SK-N-SH (cell line): ENCODE measurements at regions not wholly inside any gene's neighbourhood (a gene's known extent, or its start where the extent isn't known, plus 50 kb on each side); places are given as distances from the start of the nearest gene placed in this dataset.

Source experiments
- CTCF ChIA-PET: fragments of 300-600, 350-600 bp; formaldehyde crosslinking; extraction: SDS; loops from one replicate; lab custom pipeline; 2021; lab: Yijun Ruan, JAX
- POLR2A ChIA-PET: fragments of 350-600 bp; sonication (Branson Sonifier 250); formaldehyde crosslinking; extraction: SDS; loops from one replicate; lab custom pipeline; 2020; ENCODE audit warnings: antibody characterized with exemption, inconsistent platforms; lab: Yijun Ruan, JAX
- DNase-seq: peaks from one replicate; pipeline ENCODE4 v3.0.0; 2012
- H2AFZ ChIP-seq: fragments of 200-600 bp; sonication (generic); 2 replicates; pipeline ENCODE4 v1.8.1; 2016; ENCODE audit warnings: antibody characterized with exemption, mild to moderate bottlenecking, low read depth
- H3F3A ChIP-seq: fragments of 200-600 bp; sonication (generic); replicated peaks from 2 replicates; pipeline ENCODE3; 2016; ENCODE audit warnings: antibody characterized with exemption, mild to moderate bottlenecking; ENCODE audit not compliant: insufficient read depth
- H3K27ac ChIP-seq, 2 experiments: fragments of 200-500 bp in 1 of 2; fragments of 200-600 bp in 1 of 2; sonication (Bioruptor generic) in 1 of 2; sonication (generic), shearing (Covaris generic) in 1 of 2; 2 replicates each; pipeline versions ENCODE4 v1.5.1 to v1.6.1; 2014 to 2016; ENCODE audit warnings: low read depth in 2 of 2, inconsistent platforms in 1 of 2, low read length in 1 of 2, mild to moderate bottlenecking in 1 of 2, mixed read lengths in 1 of 2
- H3K27me3 ChIP-seq: fragments of 200-600 bp; sonication (generic), shearing (Covaris generic); 2 replicates; pipeline ENCODE4 v1.6.1; 2016; ENCODE audit warnings: mixed run types; ENCODE audit not compliant: insufficient read depth
- H3K36me3 ChIP-seq, 2 experiments: fragments of 200-500 bp in 1 of 2; fragments of 200-600 bp in 1 of 2; sonication (Bioruptor generic) in 1 of 2; sonication (generic) in 1 of 2; replicated peaks in 1 of 2; 2 replicates each; pipeline versions ENCODE3 to v1.5.1; 2014 to 2016; ENCODE audit warnings: low read length in 1 of 2, mild to moderate bottlenecking in 1 of 2; ENCODE audit not compliant: insufficient read depth in 2 of 2, control insufficient read depth in 1 of 2
- H3K4me1 ChIP-seq, 2 experiments: fragments of 200-500 bp in 1 of 2; fragments of 200-600 bp in 1 of 2; sonication (Bioruptor generic) in 1 of 2; sonication (generic), shearing (Covaris generic) in 1 of 2; 2 replicates each; pipeline versions ENCODE4 v1.5.1 to v1.6.1; 2014 to 2016; ENCODE audit warnings: low read depth in 1 of 2, low read length in 1 of 2, mixed run types in 1 of 2; ENCODE audit not compliant: insufficient read depth in 2 of 2, control insufficient read depth in 1 of 2
- H3K4me2 ChIP-seq: fragments of 200-600 bp; sonication (generic), shearing (Covaris generic); 2 replicates; pipeline ENCODE4 v1.6.1; 2017; ENCODE audit warnings: mixed run types
- H3K4me3 ChIP-seq, 2 experiments: fragments of 200-500 bp in 1 of 2; fragments of 200-600 bp in 1 of 2; sonication (Bioruptor generic) in 1 of 2; sonication (generic), shearing (Covaris generic) in 1 of 2; 2 replicates each; pipeline versions ENCODE4 v1.5.1 to v1.8.1; 2014 to 2016; ENCODE audit warnings: low read depth in 2 of 2, inconsistent platforms in 1 of 2, low read length in 1 of 2, mild to moderate bottlenecking in 1 of 2, mixed read lengths in 1 of 2, moderate library complexity in 1 of 2
- H3K79me2 ChIP-seq: fragments of 200-600 bp; sonication (generic); 2 replicates; pipeline ENCODE4 v1.8.1; 2017; ENCODE audit warnings: mild to moderate bottlenecking; ENCODE audit not compliant: insufficient read depth
- H3K9ac ChIP-seq: fragments of 200-600 bp; sonication (generic); 2 replicates; pipeline ENCODE4 v1.6.1; 2017; ENCODE audit warnings: mixed run types
- H3K9me2 ChIP-seq: fragments of 200-600 bp; sonication (generic); 2 replicates; pipeline ENCODE4 v1.6.1; 2017; ENCODE audit warnings: mixed run types
- H3K9me3 ChIP-seq: fragments of 200-600 bp; sonication (generic); 2 replicates; pipeline ENCODE4 v1.6.1; 2017; ENCODE audit warnings: mixed run types, mild to moderate bottlenecking, moderate library complexity
- H4K20me1 ChIP-seq: fragments of 200-600 bp; sonication (generic); 2 replicates; pipeline ENCODE4 v1.6.1; 2017; ENCODE audit warnings: mild to moderate bottlenecking, mixed run types; ENCODE audit not compliant: insufficient read depth
- CHD2 ChIP-seq: fragments of 150-350 bp; IDR thresholded peaks from 2 replicates; pipeline ENCODE4 v1.6.1; 2018; ENCODE audit warnings: low read length; ENCODE audit not compliant: partially characterized antibody
- CTCF ChIP-seq: fragments of 200-600 bp; sonication (generic); IDR thresholded peaks from 2 replicates; pipeline ENCODE4 v1.6.1; 2017; ENCODE audit warnings: antibody characterized with exemption, mild to moderate bottlenecking, moderate library complexity
- ELF1 ChIP-seq: IDR thresholded peaks from 2 replicates; pipeline ENCODE4 v1.4.0; 2012
- EZH2phosphoT487 ChIP-seq: fragments of 200-600 bp; sonication (generic); IDR thresholded peaks from 2 replicates; pipeline ENCODE4 v1.6.1; 2017; ENCODE audit warnings: low read depth, mixed run types, mild to moderate bottlenecking, antibody characterized with exemption, moderate library complexity, borderline replicate concordance
- FOSL2 ChIP-seq: IDR thresholded peaks from 2 replicates; pipeline ENCODE4 v1.4.0; 2012; ENCODE audit warnings: low read depth, mild to moderate bottlenecking, moderate library complexity, borderline replicate concordance
- FOXJ3 ChIP-seq: sonication (generic); formaldehyde crosslinking; IDR thresholded peaks from 2 replicates; pipeline ENCODE4 v1.5.1; 2020; ENCODE audit warnings: mild to moderate bottlenecking, missing genetic modification reagents
- FOXM1 ChIP-seq: IDR thresholded peaks from 2 replicates; pipeline ENCODE4 v1.4.0; 2012; ENCODE audit warnings: low read depth, mild to moderate bottlenecking
- NRF1 ChIP-seq: IDR thresholded peaks from 2 replicates; pipeline ENCODE4 v1.6.1; 2012; ENCODE audit warnings: low read depth, mild to moderate bottlenecking, low read length
- PBX3 ChIP-seq: IDR thresholded peaks from 2 replicates; pipeline ENCODE4; 2012
- REST ChIP-seq: IDR thresholded peaks from 2 replicates; pipeline ENCODE4 v1.6.1; 2012; ENCODE audit warnings: mild to moderate bottlenecking, low read depth, low read length, moderate library complexity
- SIN3A ChIP-seq: IDR thresholded peaks from 2 replicates; pipeline ENCODE4 v1.6.1; 2012; ENCODE audit warnings: low read depth, mild to moderate bottlenecking, low read length, moderate library complexity, borderline replicate concordance
- YY1 ChIP-seq: IDR thresholded peaks from 2 replicates; pipeline ENCODE4 v1.4.0; 2012; ENCODE audit warnings: low read depth, mild to moderate bottlenecking
- WGBS: methylation state at CpG from one replicate; pipeline ENCODE4 v1.1.6; 2017; ENCODE audit warnings: low lambda C conversion rate; 5-methylcytosine and 5-hydroxymethylcytosine counted together

DNA sequence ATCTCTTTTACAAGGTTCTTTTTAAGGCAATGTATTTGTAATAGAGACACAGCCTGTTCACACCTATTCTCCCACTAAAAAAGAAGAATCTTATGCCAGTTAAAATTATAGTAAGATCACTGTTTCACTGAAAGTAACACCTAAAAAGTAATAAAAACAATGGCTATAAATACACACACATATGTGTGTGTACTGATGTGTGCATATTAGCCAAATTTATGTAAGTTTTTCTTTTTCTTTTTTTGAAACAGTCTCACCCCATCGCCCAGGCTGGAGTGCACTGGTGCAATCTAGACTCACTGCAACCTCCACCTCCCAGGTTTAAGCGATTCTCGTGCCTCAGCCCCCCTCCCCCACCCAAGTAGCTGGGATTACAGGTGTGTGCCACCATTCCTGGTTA lies 56.8 kb upstream of the SLC30A10 start:
- Histone ChIP-seq H3K27me3 (no peaks in the 10 kb centered on the region), H3K4me3 (no peak overlapping the region), H3K9me2 (no peaks in the 10 kb centered on the region), H3K4me1 (no peaks in the 10 kb centered on the region), H3K36me3 (peaks cover 64% of the 10 kb centered on the region in 2 experiments), H2AFZ (no peak overlapping the region), H3K9ac (no peak overlapping the region), H4K20me1 (no peaks in the 10 kb centered on the region), H3K4me2 (no peak overlapping the region), H3F3A (no peaks in the 10 kb centered on the region), H3K79me2 (no peaks in the 10 kb centered on the region), H3K9me3 (no peaks in the 10 kb centered on the region), H3K27ac (no peak overlapping the region)
- ChIA-PET POLR2A (no interaction called here), CTCF (no interaction called here)
- DNase-seq: no peak
- TF ChIP-seq CTCF: no peak
- no peak for TF ChIP-seq EZH2phosphoT487
- no peak for TF ChIP-seq ELF1
- no peak for TF ChIP-seq SIN3A
- TF ChIP-seq YY1: no peak
- TF ChIP-seq CHD2: no peak
- TF ChIP-seq PBX3: no peak
- TF ChIP-seq NRF1: no peak
- no peak for TF ChIP-seq FOXJ3 (CRISPR knock-in tag)
- no peak for TF ChIP-seq REST
- no peak for TF ChIP-seq FOXM1
- TF ChIP-seq FOSL2: no peak
- 100% methylated on average over 3 of the region's 3 CpGs for WGBS
